22Rv1 (cell line): ENCODE measurements at regions not wholly inside any gene's neighbourhood (a gene's known extent, or its start where the extent isn't known, plus 50 kb on each side); places are given as distances from the start of the nearest gene placed in this dataset.

ENCODE experiments used
- H3K27ac ChIP-seq: fragments of 450-650 bp; 2 replicates; pipeline ENCODE4 v1.5.1; 2017
- CTCF ChIP-seq: fragments of 450-650 bp; IDR thresholded peaks from 2 replicates; pipeline ENCODE4 v1.5.1; 2017; ENCODE audit warnings: mild to moderate bottlenecking
- ZFX ChIP-seq: fragments of 450-650 bp; IDR thresholded peaks from 2 replicates; pipeline ENCODE4 v1.6.1; 2017; ENCODE audit warnings: antibody characterized with exemption, borderline replicate concordance

DNA sequence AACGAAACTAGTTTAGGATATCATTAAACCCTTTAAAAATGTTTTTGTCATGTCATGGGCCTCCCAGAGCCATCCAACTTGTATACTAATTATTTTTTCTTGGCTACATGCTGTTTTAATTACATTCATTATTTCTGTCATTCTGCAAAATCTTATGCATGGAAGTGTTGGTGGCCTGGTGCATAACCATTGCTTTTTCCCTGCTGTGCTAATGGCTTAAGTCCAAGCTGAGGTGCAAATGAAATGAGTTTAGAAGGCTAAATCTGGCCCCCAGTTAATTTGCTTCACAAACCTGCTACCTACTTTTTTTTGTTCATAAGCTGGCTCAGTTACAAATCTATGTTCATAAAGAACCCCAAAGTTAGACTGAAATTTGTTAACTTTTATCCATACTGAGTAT is 1249.9 kb downstream of the EPHA7 start:
- H3K27ac ChIP-seq = no peak overlapping the region
- TF ChIP-seq ZFX (no peak), CTCF (no peak)

- no peak overlapping the region for H3K27ac ChIP-seq
- TF ChIP-seq ZFX (no peak), CTCF (no peak)
These were observed 1252.7 kb downstream of the EPHA7 start for GRCh38 chr6:92166666-92167065.

- H3K27ac ChIP-seq = no peak overlapping the region
- TF ChIP-seq CTCF = no peak
- TF ChIP-seq ZFX = no peak
These were observed 1257.4 kb downstream of the EPHA7 start for GRCh38 chr6:92161953-92162352.

GRCh38 chr6:92160226-92160625 is 1259.1 kb downstream of the EPHA7 start:
- no peak overlapping the region for H3K27ac ChIP-seq
- TF ChIP-seq ZFX (no peak), CTCF (no peak)

- no peak overlapping the region for H3K27ac ChIP-seq
- no peak for TF ChIP-seq ZFX
- peak; percentile 17; the same call in 1 of the 2 replicates for TF ChIP-seq CTCF
These were observed 1260.3 kb downstream of the EPHA7 start for GRCh38 chr6:92159046-92159445.

DNA sequence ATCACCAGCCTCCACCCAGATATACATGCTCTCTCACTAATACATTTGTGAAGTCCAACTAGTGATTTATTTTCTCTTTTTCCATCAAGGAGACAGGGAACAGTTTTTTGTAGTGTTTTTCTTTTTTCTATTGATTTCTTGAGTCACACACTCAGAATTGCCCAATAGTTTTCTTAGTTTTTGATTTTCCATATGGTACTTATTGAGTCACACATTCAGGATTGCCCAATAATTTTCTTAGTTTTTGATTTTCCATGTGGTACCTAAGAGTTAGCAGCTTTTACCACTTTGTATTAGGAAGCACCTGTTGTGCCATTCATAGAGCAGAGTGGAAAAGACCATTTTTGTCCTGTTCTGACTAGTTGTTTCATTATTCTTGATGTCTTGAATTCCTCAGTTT is 1268.8 kb downstream of the EPHA7 start:
- no peak for TF ChIP-seq CTCF
- no peak for TF ChIP-seq ZFX
- no peak overlapping the region for H3K27ac ChIP-seq

DNA sequence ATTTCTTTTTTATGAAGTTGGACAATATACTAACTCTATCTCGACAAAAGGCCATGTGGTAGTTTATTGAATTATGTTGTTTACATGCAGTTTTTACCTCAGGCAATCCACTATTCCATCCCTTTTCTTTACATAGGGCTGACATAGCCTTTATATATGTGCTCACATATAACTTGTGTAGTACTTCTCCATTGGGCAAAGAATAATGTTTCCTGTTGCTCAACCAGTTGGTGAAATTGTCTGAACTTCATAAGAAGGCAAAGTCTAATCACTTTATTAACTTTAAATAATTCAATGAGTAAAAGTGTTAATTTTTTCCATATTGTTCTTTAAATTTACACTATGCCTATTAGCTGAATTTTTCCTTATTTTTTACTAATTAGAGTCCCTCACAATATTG is 1272.1 kb downstream of the EPHA7 start:
- TF ChIP-seq CTCF (no peak), ZFX (no peak)
- no peak overlapping the region for H3K27ac ChIP-seq
